Amygdala (tissue), 56 donors: ENCODE measurements at regions not wholly inside any gene's neighbourhood (a gene's known extent, or its start where the extent isn't known, plus 50 kb on each side); places are given as distances from the start of the nearest gene placed in this dataset.
A peak's percentile ranks its signal among the peaks of the same experiment; 100 is the strongest.

Source experiments
- DNase-seq, 56 donors: peaks; one replicate each; lab custom pipeline; 2025; lab: John Stamatoyannopoulos, UW

DNA sequence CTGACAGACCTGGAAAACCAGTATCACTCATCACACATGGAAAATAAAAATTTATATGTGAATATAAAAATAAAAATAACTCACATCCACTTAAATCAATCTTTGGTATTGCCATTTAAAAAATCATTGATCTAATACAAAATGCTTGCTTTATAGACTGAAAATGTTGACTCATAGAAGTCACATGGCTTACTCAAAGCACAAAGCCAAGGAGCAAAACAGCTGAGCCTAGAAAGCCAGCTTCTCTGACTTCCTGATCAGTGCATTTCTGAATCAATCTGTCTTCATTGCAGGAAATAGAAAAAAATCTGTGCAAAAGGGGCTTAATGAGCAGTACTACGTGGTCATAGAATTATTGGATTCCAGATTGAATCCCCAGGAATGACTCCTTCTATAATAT is 176.9 kb upstream of the HS3ST1 start:
- DNase-seq: no peak

DNA sequence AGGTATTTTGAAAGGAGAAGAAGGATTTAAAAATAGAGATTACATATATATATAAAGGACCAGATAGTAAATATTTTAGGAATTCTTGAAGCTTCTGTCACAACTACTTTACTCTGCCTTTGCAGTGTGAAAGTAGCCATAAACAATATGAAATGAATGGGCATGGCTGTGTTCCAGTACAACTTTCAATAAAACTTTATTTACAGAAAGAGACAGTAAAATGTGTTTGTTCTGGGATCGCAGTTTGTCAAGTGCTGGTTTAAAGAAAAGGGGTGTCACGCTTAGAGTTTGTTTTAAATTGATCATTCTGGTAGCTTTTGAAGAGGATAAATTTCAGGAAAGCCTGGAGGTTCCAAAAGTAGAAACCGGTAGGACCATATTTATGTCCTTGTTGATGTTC is 176.1 kb upstream of the HS3ST1 start:
- DNase-seq: no peak

DNA sequence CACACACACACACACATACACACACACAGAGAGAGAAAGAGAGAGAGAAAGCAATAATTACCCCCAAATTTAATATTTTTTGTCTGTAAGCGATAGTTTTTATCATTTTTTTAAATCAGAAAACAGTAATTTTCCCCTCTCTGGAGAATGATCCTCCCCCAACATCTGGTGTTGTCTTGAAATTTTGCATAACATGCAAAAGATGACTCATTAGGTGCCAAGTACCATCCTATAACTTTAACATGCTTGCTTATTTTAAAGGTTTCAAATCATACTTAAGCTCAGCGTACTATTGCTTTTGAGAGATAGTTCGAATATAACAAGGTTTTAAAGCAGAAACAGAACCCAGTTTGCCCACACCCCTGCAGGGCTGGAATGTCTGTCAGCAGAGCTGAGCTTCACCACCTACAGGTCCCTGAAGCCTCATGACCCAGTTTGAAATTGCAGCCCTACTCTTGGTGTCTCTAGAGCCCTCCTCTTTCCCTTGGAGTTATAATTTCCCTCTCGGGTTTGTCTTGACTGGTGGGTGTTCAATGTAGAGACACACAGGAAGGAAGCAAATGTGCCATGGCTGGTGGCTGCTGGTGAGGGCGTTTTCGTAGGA is 175.0 kb upstream of the HS3ST1 start:
- no peak for DNase-seq

DNA sequence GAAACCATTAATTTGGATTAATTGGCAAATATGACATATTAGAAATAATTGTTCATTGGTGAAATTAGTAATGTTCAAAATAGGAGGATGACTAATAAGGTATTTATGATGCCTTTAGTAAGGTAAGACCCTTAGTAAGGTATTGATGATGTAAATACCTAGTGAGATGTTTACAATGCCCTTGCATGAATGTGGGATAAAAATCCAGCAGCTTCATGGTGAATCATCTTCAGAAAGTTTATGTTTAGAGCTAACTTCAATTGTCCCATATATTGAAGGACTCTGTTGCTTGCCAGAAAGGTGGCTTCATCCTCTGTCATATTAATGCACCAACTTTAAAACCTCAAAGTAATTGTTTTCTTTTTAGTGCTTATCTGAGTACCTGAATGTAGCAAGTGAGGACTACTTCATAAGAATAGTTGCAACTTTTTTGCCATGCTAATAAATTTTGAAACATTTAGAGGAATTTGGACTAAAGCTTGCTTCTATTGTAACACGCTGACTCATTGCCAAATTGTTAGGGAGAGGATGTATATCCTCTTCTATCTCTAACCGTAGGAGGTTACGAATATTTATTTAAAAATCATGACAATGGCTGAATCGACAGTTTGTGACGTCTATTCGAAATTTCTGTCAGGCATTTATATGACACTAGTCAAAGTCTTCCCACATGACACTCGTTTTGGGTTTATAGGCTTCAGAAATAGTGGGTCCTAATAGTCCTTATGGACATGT is 174.1 kb upstream of the HS3ST1 start:
- no peak for DNase-seq

DNA sequence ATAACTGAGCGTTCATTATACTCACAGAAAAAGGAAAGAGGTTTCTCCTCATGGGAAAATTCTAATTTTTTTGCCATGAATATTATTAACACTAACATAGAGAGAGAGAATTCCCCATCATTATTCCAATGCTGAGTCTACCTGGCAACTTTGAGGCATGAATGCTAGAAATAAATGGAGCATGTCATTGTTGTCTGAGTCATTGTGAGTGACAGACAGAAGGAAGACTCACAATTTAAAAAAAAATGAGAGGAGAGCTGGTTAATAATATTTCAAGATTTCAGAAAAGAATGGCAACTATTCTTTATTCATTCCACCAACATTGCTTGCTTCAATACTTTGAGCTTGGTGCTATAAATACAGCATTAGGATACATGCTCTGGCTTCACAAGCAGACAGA is 170.4 kb upstream of the HS3ST1 start:
- no peak for DNase-seq

DNA sequence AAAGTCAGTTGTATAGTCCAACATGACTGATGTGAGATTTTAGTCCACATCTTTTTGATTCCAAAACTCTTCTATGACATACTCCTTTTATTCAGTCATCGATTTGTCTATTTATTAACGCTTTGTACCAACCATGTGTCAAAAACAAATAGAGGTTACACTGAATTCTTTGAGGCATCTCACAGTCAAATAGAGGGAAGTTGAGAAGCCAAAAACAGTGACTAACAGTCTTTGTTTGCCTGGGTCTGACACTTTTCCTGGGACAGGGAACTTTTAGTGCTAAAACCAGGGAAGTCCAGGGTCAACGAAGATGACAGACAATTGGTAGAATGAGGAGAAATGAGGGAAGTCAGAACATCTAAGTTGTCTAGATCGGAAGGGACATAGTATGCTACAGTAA is 169.9 kb upstream of the HS3ST1 start:
- DNase-seq: no peak

DNA sequence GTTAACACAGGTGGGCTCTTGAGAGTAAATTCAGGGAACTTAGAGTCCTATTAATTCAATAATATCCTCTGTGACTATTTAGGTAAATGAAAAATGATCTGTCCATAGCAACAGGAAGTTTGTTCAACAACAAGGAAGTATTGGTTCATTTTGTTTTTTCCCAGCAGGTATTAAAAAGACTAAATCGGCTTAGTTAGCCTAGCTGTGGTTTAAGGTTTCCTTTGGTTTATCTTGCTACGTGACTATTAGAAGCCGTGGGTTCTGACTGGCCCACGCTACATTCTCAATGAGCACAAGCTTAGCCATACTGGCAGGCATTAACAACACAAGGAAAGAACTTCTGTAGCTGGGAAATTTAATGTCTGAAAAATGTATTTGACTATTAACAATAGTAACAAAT is 168.8 kb upstream of the HS3ST1 start:
- DNase-seq: no peak

DNA sequence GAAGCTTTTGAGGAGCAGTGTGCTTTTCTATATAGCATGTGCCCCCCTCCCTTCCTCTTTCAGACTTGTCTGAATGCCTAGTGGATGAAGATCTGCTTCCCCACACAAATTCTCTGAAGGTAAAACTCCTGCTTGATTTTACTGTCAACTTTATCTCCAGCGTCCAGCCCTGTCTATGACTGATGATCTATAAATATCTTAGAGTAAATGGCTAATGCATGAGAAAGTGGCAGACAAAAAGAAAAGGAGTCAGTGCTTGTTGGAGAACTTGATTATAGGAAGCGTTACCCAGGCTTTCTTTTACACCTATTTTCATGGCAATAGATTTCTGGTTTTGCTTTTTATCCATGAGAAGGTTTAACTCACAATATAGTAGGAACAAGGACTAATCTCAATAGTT is 168.3 kb upstream of the HS3ST1 start:
- DNase-seq: no peak

DNA sequence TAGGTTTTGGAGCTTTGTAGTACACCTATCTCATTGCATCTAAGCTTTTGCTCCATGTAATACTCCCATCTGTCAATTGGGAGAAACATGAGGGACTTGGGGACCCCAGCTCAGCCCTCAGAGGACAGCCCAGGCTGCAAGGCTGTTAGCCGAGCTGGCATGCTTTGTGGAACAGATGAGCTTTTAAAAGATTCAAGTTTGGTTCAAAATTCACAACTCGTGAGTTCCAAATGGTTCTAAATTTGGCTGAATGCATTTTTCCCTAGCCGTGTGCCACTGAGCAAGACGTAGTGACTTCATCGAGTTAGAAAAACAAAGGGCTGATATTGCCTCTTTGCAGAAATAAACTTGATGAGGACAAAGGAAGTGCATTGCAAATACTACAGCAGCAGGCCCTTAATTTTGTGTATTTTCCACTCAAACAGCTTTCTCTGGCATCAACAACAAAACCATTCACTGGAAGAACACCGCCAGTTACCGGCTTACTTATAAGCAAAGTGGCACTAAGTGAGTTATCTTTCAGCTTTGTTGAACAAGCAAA is 165.0 kb upstream of the HS3ST1 start:
- DNase-seq: peak in 1 of 56 donors; percentile 7

DNA sequence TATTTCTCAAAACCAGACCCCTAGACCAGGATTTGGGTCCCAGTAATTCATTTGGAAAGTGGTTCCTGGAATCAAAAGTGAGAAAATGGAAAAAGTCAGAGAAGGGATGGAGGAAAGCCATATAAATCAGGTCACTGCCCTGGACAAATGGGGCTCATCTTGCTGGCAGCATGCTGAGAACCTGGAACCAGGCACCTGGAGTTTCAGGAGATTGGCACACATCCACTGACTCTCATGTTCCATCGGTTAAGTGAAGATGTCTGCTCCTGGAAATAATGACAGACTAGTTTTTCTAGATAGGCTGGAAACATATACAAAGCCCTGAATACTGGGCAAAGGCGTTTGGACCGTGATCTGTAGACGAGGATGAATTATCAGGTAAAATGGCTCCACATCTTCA is 163.6 kb upstream of the HS3ST1 start:
- no peak for DNase-seq

DNA sequence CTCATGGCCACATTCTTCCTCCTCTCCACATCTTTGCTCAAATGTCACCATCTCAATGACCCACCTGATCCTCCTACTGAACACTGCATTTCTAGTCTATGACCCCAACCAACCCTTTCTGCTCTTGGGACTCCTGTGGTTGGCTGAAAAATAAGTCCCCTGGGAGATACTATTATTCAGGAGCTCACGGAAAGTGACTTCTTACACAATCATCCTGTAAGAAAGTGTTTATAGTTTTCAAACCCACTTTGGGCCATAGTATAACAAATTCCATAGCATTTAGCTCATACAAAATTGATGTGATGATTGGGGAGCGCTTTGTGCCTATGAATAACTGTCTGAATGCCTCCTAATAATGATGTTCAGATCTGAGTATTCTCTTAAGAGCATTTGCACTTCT is 161.4 kb upstream of the HS3ST1 start:
- no peak for DNase-seq

DNA sequence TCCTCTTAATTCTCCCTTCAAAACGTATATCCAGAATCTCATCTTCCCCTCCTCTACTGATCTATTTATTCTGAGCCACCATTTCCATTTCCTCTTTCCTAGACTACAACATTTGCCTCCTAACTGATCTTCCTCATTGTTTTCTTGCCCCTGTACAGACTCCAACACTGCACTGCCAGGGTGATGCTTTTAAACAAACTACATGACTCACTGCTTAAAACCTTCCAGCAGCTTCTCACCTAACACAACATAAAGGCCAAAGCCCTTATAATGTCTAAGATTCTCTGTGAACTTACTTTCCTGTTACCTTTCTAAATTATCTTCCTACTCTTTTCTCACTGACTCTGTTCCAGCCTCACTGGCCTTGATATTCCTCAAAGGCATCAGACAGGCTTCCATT is 161.0 kb upstream of the HS3ST1 start:
- DNase-seq: no peak

DNA sequence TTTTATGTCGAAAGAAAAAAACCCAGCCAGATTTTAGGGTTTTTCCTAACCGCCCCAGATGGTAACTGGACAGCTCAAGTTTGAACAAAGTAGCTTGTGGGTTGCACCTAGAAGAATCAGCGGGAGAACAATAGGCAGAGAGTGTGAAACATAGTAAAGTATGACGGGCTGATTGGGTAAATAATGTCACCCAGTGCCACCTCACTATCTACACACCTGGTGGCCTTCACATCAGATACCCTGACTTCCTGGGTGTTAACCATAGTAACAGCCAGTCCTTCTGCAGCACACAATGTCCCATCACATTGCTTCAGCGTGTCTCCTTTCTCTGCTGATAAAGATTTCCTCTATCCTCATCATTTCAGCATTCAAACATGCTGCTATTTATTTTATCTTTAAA is 159.1 kb upstream of the HS3ST1 start:
- DNase-seq: no peak

DNA sequence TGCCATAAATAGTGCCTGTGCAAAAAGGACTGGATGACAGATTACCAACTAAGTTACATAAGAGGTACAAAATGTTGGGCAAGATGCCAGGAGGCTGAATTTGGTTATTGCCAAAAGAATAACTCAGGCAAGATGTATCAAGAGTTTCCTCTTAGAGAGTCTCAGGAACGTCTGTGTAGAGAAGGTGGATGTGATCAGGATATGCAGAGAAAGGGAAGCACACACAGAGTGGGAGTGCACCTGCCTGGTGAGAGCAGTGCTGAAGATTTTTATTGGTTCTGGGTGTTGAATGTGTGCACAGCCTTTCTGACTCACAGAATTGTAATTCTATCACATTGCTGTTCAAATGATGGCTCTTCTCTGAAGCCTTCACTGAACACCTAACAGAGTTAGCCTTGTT is 156.8 kb upstream of the HS3ST1 start:
- peak in 9 of 56 donors; percentile 1 to 60 (median 14) for DNase-seq

DNA sequence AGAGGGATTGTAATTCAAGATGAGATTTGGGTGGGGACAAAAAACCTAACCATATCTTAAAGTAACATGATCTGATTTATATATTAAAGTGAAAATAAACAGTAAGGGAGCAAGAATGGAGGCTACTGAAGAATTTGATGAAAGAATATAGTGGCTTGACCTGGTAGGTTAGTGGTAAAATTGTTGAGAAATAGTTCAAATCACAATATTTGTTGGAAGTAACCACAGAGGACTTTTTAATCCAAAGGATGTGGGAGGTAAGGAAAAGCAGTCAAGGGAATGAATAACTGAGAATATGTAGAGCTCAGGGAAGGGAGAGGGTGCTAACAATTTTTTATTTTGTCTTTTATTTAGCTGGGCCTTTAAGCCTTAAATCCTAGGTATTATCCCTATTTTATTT is 139.8 kb upstream of the HS3ST1 start:
- no peak for DNase-seq

DNA sequence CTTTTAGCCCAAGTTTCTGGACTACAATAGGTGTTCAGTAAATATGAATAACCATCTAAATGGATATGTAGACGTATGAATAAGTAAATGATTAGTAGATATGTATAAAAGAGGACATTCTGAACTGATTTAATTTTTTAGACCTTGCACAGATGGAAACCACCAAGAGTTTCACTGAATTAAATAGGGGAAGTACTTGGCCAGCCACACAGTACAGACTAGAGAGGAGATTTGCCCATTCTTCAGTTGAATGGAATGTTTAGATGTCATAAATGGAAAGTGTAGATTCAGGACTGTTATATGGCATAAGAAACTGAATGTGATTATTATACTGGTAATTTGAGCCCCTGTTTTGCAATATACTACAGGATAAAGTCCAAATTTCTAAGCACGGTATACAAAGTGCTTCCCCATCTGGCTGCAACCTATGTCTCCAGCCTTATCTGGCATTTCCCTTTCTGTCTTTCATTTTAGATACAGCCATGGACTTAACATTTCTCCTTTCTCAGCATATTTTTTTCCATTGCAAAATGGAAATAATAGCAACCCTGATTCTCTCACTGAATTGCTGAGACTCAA is 137.8 kb upstream of the HS3ST1 start:
- DNase-seq: no peak

DNA sequence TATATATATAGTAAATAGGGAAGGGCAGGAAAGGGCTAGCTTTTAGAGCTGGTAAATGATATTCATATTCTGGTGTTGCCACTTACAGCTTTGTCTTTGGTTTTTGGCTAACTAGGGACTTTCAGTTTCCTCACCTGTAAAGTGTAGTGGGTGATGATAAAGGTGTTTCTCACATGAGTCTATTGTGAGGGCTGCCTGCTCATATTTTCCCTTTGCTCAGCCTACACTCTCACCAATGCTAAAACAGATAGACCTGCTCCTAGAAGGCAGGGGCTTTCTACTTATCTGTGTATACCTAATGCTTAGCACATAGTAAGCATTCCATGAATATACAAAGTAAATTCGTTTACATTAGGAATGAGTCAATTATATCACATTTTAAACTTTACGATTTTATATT is 137.2 kb upstream of the HS3ST1 start:
- DNase-seq: no peak

DNA sequence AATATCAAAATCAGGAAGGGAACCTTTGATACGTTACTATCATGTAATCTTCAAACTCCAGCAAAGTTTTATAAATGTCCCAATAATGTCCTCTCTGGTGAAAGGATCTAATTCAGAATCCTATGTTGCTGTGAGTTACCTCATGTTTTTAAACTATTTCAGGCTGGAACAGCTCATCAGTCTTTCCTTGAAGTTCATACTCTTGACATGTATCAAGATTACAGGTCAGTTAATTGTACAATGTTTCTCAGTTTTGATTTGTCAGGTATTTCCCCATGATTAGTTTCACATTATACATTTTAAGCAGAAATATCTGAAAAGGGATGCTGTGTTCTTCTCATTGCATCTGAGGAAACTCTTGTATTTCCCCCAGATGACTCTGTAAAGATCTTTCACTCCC is 136.5 kb upstream of the HS3ST1 start:
- DNase-seq: no peak

DNA sequence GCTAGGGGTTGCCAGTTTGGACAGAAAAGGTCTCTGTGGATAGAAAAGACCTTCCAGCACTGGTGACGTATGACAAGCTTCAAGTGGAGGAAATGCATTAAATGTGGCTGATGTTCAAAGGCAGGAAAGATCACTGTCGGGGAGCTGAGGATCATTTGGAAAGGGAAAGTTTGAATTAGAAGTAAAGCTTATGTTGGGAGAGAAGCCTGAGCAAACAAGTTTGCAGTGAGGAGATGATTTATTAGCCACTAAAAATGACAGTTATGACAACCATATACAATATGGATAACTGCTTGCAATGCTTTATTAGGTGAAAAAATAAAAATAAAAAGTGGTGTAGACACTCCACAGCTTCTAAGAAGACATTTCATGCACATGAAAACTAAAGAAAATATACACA is 135.3 kb upstream of the HS3ST1 start:
- no peak for DNase-seq

DNA sequence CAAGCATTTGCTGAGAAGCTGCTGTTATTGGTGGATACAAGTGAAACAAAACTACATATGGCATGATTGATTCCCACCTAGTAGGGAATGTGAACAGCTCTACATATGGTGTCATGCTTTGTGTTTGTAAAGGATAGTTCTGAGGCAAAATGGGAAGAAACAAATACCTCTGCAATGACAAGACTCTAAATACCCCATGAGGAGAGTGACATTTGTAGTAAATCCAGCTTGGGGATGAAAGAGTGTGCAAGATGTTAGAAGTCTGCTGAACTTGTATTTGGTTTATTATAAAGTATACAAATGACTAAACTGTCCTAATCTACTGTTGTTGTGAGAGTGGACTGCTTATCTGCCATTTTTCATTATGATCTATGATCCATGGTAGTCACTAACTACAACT is 120.8 kb upstream of the HS3ST1 start:
- no peak for DNase-seq

DNA sequence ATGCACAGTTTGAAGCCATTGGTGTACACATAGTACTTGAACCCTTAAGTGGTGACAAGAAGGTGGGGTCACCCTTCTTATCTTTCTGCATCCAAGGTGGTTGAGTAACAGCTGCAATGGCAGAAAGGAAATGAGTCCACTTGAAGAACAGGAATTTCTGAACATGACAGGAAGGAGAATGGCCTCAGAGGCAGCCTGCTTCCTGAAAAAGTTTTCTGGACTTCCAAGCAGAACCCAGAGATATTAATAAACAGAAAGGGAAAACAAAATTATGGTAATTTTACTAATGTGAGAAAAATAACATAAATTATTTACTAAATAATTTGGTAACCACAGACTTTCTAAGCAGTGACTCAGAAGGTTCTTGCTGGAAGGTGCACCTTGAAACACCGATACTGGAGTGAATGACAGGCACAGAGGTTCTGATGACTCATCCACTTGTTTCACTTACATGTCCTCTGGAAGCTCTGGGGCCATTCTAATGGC is 119.9 kb upstream of the HS3ST1 start:
- no peak for DNase-seq
